IMR-90 (cell line): ENCODE measurements at regions not wholly inside any gene's neighbourhood (a gene's known extent, or its start where the extent isn't known, plus 50 kb on each side); places are given as distances from the start of the nearest gene placed in this dataset.

ENCODE experiments used
- CEBPB ChIP-seq: IDR thresholded peaks from 2 replicates; pipeline ENCODE4 v1.6.1; 2012; ENCODE audit warnings: low read depth, low read length, improper control_type of control experiment
- POLR2A ChIP-seq: IDR thresholded peaks from 2 replicates; pipeline ENCODE4 v1.6.1; 2012; ENCODE audit warnings: mild to moderate bottlenecking, low read depth, low read length
- RAD21 ChIP-seq: IDR thresholded peaks from 2 replicates; pipeline ENCODE4 v1.6.1; 2012; ENCODE audit warnings: low read length, improper control_type of control experiment
- RCOR1 ChIP-seq: IDR thresholded peaks from 2 replicates; pipeline ENCODE4 v1.6.1; 2012; ENCODE audit warnings: mild to moderate bottlenecking, low read length, improper control_type of control experiment; ENCODE audit not compliant: insufficient replicate concordance
- TF ChIP-seq, protein P1 (sequence below): conservative IDR thresholded peaks from 2 replicates; pipeline ENCODE4 v1.5.1; 2012; ENCODE audit warnings: mild to moderate bottlenecking, low read depth, low read length, improper control_type of control experiment

DNA sequence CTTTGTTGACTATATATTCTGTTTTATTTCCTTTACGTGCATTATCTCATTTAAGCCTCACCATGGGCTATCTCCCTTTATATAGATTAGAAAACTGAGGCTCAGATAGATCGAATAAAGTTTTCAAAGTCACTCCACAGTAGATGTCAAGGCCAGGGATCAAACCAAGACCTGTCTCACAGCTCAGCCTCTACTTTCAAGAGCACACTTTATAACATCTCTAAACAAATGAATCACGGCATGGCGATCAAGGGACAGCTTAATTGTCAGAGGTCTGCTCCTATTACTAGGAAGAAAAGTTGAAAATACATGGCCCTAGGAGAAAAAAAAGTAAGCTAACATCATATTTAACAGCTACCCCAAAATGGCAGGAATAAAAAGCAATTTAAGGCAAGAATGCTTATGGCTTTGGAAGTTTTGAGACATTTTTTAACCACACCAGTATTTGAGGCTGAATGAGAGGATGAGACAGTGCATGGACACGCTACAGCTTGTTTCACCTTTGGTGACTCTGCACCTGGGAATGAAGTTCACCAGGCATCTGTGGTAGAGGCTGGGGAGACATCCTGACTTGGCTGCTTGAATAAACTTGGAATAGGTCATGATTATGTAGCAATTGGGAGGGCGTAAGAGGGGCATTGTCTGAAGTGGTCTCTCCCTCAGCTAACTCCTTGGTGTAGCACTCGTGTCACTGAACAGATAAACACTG lies 486.8 kb upstream of the WWC1 start:
- no peak for TF ChIP-seq POLR2A
- TF ChIP-seq CEBPB: no peak
- TF ChIP-seq RCOR1: no peak
- no peak for TF ChIP-seq RAD21
- TF ChIP-seq, protein P1, sequence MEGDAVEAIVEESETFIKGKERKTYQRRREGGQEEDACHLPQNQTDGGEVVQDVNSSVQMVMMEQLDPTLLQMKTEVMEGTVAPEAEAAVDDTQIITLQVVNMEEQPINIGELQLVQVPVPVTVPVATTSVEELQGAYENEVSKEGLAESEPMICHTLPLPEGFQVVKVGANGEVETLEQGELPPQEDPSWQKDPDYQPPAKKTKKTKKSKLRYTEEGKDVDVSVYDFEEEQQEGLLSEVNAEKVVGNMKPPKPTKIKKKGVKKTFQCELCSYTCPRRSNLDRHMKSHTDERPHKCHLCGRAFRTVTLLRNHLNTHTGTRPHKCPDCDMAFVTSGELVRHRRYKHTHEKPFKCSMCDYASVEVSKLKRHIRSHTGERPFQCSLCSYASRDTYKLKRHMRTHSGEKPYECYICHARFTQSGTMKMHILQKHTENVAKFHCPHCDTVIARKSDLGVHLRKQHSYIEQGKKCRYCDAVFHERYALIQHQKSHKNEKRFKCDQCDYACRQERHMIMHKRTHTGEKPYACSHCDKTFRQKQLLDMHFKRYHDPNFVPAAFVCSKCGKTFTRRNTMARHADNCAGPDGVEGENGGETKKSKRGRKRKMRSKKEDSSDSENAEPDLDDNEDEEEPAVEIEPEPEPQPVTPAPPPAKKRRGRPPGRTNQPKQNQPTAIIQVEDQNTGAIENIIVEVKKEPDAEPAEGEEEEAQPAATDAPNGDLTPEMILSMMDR: no peak
